ENCODE measurements at regions not wholly inside any gene's neighbourhood (a gene's known extent, or its start where the extent isn't known, plus 50 kb on each side); places are given as distances from the start of the nearest gene placed in this dataset.

DNA sequence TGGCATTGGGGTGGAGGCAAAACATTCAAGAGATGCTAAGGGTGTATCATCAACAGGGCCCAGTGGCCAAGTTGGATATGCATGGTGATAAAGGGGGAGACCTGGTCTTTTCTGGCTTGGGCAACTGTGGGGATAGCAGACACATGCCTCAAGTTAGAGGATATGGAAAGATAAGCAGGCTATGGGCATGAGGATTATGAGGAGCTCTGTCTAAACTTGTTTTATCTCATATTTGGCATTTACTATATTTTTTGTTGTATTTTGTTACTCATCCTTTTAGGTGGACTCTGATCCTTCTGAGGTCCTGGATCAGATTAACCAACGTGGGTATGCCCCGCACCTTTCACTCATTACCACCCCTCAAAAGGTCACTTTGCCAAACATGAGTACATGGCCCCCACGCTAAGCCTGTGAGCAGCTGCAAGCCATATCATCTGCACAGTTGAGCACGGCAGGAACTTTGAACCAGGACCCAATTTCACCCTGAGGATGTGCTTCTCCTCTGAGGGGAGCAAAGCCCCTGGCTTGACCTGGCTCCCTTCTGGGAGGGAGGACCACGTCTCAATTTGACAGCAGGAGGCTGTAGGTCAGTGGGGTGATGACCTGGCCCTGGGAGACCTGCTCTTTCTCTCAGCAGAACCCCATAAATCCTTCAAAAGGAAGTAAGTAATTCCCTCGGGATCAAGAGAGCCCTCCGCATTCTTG lies 71.1 kb upstream of the CD180 start:
- in situ Hi-C loops (cut with HindIII; ENCODE audit: low sequenced_read_pairs), result loop anchor here (10.0 kb wide), 2 partner anchors 687 to 987 kb away; no protein-coding TSS in a partner anchor

DNA sequence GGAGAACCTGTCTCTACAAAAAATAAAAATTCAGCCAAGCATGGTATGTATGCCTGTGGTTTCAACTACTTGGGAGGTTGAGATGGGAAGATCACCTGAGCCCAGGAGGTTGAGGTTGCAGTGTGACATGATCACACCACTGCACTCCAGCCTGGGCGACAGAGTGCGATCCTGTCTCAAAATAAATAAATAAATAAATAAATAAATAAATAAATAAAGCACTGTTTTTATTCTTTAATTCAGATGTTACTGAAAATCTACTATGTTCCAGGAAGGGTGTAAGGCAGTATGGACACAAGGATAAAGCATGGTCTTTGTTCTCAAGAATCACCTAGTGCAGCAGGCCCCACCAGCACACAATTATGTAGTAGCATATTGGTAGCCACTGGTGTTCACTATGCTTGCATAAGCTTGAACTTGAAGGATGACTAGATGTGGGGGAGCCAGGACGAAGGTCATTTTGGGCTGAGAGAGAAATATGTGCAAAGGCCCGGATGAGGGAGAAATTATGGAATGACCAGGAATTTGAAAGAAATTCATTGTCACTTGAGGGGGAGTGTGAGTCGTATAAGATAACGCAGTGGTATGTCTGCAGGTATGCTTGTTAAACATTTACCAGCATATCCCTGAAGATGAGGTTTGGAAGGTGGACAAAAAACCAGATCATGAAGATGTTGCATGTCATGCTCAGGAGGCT lies 70.2 kb upstream of the CD180 start:
- in situ Hi-C loops (cut with HindIII; ENCODE audit: low sequenced_read_pairs), result loop anchor here (10.0 kb wide), 2 partner anchors 688 to 988 kb away; no protein-coding TSS in a partner anchor

DNA sequence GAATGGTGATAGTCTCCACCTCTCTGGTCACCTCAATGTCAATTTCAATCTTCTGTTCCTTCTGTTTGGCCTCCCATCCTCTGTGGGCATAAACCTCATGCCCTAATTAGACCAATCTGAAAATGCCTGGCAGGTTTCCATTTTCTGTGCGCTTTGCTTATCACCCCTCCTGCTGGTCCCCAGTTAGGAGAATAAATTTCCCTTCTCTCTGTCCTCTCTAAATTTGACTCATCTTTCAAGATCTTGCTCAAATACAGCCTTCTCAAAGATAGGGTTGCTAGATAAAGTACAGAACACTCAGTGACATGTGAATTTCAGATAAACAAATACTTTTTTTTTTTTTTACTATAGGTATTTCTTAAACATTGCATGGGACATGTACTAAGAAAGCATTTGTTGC lies 69.4 kb upstream of the CD180 start:
- in situ Hi-C loops (cut with HindIII; ENCODE audit: low sequenced_read_pairs), result loop anchor here (10.0 kb wide), 2 partner anchors 689 to 989 kb away; no protein-coding TSS in a partner anchor

DNA sequence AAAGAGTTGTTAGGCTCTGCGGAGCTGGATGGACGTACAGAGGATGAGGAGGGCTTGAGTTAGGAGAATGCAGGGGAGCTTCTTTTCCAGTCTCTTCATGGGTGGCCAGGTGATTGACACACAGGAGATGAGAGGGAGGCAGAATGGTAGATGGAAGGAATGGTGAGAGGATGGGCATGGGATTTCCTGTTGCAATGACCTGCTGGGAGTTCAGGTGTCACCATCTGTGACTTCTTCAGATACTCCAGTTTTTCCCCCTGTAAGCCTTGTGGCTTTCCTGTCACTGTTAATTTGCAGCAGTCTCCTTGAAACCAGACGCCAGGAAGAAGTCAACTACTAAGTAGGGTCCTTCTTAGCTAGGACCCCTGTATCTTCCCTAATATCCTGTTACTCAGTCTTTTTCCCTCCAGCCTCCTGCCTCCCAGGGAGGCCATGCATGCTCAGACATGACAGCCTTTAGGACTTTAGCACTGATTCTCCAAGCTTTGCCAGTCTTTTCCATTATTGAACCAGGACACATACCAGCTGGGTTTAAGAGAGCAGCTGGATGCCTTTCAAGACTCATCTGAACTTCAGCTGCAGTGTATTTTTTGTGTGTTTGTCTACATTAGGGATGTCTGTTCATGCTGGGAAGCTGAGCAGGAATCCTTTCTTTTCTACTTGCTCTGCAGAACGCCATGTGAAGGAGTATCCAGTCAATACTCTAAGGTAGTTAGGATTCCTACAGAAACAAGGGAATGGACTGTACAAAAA lies 67.2 kb upstream of the CD180 start:
- in situ Hi-C loops (cut with HindIII; ENCODE audit: low sequenced_read_pairs), result loop anchor here (10.0 kb wide), 2 partner anchors 691 to 991 kb away; no protein-coding TSS in a partner anchor

DNA sequence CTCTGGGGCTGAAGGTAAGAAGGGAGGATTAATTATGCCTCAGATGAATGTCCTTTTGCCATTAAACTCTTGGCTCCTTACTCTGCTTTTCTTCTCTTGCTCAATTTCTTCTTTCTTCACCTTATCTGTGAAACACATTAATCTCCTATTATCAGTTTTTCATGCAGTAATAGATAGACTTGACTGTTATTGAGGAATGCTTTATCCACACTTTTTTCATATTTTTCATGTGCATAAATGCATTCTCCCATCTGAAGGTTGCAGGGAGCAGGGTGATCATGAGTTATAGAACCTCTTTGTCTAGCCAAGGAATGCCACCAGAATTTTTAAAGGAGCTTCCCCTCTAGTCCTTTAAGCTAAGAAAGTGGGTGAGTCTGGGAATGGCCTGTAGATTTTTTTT lies 66.4 kb upstream of the CD180 start:
- in situ Hi-C loops (cut with HindIII; ENCODE audit: low sequenced_read_pairs), result loop anchor here (10.0 kb wide), 2 partner anchors 692 to 992 kb away; no protein-coding TSS in a partner anchor

DNA sequence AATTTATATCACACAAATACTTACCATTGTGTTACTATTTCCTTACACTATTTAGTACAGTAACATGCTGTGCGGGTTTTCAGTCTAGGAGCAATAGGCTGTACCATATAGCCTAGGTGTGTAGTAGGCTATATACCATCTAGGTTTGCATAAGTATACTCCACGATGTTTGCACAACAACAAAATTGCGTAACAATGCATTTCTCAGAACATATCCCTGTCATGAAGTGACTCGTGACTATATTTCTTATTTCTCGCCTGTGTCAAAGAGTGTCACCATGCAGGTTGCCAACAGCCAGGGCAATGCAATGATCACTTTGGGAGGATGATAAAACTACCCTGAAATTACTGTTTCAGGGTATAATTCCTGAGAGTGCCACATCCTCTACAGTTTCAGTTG lies 65.6 kb upstream of the CD180 start:
- in situ Hi-C loops (cut with HindIII; ENCODE audit: low sequenced_read_pairs), result loop anchor here (10.0 kb wide), 2 partner anchors 693 to 993 kb away; no protein-coding TSS in a partner anchor

DNA sequence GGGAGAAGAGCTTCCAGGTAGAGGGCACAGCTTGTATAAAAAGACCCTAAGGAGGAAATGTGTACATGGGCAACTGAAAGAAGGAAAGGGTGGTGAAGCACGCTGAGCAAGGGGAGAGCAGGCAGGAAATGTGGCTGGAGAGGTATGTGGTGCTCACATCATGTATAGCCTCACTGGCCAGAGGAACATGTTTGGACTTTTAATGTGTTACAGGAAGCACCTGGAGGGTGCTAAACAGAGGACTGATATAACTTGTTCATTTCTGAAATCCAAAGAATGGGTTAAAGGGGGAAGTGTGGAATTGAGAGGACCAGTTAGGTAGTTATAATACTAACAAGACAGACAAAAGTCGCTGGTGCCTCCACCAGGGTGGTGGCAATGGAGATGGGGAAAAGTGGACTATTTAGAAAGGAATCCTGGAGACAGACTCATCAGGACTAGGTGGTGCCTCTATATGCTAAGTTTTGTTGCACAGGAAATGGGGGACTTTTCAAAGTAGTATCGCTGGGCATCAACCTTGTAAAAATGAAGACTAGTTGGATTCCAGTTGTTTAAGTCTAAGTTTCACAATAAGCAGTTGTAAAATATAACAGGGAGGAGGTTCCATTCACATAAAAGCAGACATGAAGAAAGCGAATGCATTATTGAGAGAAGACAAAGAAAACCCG lies 63.1 kb upstream of the CD180 start:
- in situ Hi-C loops (cut with HindIII; ENCODE audit: low sequenced_read_pairs), result loop anchor here (10.0 kb wide), 2 partner anchors 695 to 995 kb away; no protein-coding TSS in a partner anchor

DNA sequence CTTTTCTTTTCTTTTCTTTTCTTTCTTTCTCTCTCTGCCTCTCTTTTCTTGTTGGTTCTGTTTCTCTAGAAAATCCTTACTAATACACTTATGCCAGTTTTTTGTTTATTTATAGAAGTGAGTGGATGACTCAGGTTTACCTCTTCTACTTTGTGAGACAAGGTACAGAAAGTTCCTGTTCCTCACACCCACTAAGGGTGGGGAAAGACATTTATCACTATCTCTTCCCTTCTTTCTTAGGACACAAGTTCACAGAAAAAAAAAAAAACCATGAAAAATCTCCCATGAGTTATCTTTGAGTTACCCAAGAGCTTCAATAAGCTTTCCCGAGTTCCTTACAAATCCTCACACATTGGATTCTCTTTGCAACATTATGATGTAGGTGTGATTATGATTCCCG lies 60.9 kb upstream of the CD180 start:
- in situ Hi-C loops (cut with HindIII; ENCODE audit: low sequenced_read_pairs), result no loop called here

DNA sequence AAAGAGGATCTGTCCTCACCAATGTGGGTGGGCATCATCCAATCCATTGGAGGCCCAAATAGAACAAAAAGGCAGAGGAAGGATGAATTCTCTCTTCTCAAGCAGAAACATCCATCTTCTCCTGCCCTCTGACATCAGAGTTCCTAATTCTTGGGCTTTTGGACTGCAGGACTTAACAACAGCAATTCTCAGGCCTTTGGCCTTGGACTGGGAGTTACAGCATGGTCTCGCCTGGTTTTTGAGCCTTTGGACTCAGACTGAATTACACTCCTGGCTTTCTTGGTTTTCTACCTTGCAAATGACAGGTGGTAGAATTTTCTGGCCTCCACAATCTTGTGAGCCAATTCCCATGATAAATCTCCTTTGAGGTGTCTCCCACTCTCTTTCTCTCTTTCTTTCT lies 60.5 kb upstream of the CD180 start:
- in situ Hi-C loops (cut with HindIII; ENCODE audit: low sequenced_read_pairs), result no loop called here

DNA sequence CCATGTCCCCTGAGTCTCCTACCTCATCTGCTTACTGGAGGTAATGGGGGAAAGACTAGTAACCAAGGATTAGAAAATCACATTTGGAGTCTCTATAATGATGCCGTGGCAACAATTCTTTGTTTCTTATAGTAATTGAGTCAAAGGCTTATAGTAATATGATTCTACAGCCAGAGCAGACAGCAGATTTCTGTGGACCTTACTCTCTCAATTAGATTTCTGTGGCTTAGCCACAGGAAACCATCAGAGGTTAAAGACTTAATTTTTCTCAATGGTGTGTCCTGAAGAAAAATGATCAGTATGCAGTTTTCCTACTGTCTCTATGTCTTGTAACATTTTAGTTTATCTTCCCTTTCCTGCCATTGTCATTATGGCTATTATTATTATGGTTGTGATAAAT lies 59.3 kb upstream of the CD180 start:
- in situ Hi-C loops (cut with HindIII; ENCODE audit: low sequenced_read_pairs), result no loop called here

DNA sequence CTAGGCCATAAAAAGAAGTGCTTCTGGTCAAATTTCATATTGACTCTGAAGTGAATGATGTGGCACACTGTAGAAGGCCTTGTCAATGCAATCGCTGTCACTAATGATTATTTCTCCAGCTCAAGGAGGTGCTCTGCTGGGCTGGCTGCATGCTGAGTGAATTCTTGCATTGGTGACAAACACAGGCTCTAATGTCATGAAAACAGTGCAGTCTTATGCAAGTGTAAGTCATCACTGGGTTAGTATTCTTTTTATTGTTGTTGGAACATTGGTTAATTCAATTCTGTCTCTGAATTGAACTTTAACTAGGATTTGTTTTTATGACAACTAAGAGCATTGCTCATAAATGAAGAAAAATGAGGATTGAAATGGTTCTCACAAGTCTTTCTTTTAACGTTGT lies 57.3 kb upstream of the CD180 start:
- in situ Hi-C loops (cut with HindIII; ENCODE audit: low sequenced_read_pairs), result no loop called here

DNA sequence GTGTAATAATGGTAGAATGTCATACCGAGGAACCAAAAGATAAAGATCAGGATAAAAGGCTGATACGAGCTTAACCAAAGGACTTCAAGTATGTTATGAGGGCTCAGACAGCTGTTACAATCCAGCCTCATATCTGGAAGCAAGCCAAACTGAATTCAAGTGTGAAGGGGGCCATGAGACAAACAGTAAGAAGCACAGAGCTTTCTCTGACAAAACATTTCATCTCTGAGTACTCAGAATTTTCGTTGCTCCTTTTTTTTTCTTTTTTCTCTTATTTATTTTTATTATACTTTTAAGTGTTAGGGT lies 52.9 kb upstream of the CD180 start:
- in situ Hi-C loops (cut with HindIII; ENCODE audit: low sequenced_read_pairs), result no loop called here

DNA sequence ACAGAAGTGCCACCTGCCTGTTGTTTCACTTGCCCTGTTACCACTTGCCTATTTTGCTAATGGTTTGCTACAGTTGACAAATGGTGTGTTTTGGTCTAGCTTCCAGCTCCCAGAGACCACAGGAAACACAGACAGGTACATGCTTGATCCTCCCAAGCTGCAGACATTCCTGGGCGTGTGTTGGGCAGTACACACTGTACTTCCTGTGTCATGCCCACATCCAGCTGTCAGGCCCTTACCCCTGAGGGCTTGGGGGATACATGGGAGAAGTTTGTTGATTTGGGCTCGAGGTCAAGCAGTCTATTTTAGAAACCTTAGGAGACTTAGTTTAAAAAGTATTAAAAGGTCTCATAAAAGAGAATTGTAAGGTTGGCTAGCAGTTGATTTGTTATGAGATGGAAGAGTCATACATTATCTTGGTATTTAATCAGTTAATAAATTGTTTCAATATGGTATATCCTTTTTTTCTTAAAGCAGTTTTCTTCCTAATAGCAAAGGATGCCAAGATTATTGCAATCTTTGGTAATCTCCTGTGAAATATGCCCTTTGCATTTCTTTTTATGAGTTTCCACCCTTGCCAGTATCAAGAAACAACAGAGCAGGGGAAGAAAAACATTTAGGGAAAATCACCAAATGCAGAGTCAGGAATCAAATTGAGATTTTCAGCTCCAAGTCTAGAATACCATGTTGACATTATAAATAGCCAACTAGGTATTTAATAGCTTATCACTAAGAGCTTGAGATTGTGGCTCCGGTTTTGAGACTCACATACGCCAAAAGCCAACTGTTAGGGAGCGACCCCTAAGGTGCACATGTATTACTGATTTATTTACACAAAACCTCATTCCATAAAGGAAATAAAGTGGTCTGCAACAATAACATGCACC lies 52.3 kb upstream of the CD180 start:
- in situ Hi-C loops (cut with HindIII; ENCODE audit: low sequenced_read_pairs), result no loop called here

DNA sequence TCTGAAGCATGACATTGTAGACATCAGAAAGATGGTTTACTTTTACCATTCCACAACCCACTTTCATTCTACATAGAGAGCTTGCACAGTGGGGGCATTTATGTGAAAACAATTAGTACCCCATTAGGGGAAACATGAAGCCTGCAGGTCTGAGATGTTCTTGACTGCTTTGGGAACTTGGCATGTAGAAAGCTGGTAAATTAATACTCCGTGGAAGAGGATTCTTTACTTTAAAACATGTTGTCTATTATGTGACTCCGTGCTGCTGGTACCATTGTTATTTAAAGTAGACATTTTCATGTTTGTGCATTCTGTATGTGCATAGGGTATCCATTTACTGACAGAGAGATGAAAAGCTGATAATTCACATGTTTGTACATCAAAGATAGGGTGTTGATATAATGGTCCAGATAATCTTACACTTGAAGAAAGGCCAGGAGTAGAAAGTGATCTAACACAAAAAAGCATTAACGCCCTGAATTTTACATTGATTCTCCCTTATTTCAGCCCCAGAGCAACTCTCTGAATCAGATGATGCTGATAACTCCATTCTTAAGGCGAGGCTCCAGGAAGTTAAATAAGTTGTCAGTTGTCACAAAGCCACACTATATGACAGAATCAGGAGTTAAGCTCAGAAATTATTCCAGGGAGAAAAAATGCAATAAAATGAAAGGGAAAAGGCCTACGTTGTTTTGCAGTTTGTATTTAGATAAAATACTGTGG lies 50.1 kb upstream of the CD180 start:
- in situ Hi-C loops (cut with HindIII; ENCODE audit: low sequenced_read_pairs), result no loop called here

Measured in DLD1 (cell line).